H1 (cell line): ENCODE measurements at regions not wholly inside any gene's neighbourhood (a gene's known extent, or its start where the extent isn't known, plus 50 kb on each side); places are given as distances from the start of the nearest gene placed in this dataset.

ENCODE experiments used
- CTCF ChIA-PET: fragments of 300-600 bp; sonication (Branson Sonifier 250); formaldehyde crosslinking; loops from one replicate; lab custom pipeline; 2021; ENCODE audit not compliant: partially characterized antibody; lab: Charles Lee
- POLR2A ChIA-PET: fragments of 300-600 bp; sonication (Branson Sonifier 250); formaldehyde crosslinking; loops from one replicate; lab custom pipeline; 2021; ENCODE audit warnings: inconsistent platforms; ENCODE audit not compliant: partially characterized antibody; lab: Charles Lee
- DNase-seq, 2 experiments: peaks; one replicate each; pipeline versions ENCODE4 v3.0.0 to v3.0.0-alpha.2; 2010 to 2022; ENCODE audit warnings: low spot score in 2 of 2, low read depth in 1 of 2, mixed read lengths in 1 of 2
- FAIRE-seq: peaks from 2 replicates; lab custom pipeline; 2011; peaks lifted over from hg19 to GRCh38; lab: Jason Lieb, UNC
- H2AFZ ChIP-seq: 2 replicates; pipeline ENCODE4 v1.8.1; 2012; ENCODE audit warnings: low read length, inconsistent platforms
- H2AK5ac ChIP-seq: 2 replicates; pipeline ENCODE4 v1.6.1; 2013; ENCODE audit warnings: low read depth, low read length
- H2BK120ac ChIP-seq: replicated peaks from 2 replicates; pipeline ENCODE3; 2013; ENCODE audit warnings: low read depth, low read length, inconsistent platforms
- H2BK12ac ChIP-seq: 2 replicates; pipeline ENCODE4 v1.6.1; 2013; ENCODE audit warnings: low read depth, low read length
- H2BK15ac ChIP-seq: 2 replicates; pipeline ENCODE4 v1.6.1; 2013; ENCODE audit warnings: low read length
- H2BK20ac ChIP-seq: 2 replicates; pipeline ENCODE4 v1.6.1; 2013; ENCODE audit warnings: low read length
- H2BK5ac ChIP-seq: 2 replicates; pipeline ENCODE4 v1.6.1; 2013; ENCODE audit warnings: low read depth, low read length
- H3K14ac ChIP-seq: 2 replicates; pipeline ENCODE4 v1.6.1; 2013; ENCODE audit warnings: inconsistent platforms; ENCODE audit not compliant: insufficient read length
- H3K18ac ChIP-seq: 2 replicates; pipeline ENCODE4 v1.6.1; 2013; ENCODE audit warnings: low read length; ENCODE audit errors: extremely low read depth
- H3K23ac ChIP-seq: 2 replicates; pipeline ENCODE4 v1.6.1; 2013; ENCODE audit warnings: inconsistent platforms; ENCODE audit not compliant: insufficient read length
- H3K23me2 ChIP-seq: 2 replicates; pipeline ENCODE4 v1.6.1; 2013; ENCODE audit warnings: low read depth, low read length
- H3K27ac ChIP-seq: 2 replicates; pipeline ENCODE4 v1.6.1; 2011; ENCODE audit warnings: low read depth, low read length, inconsistent platforms
- H3K27me3 ChIP-seq, 4 experiments: replicated peaks in 1 of 4; 1 replicate in 1 of 4; 2 replicates in 3 of 4; pipeline versions ENCODE4 v1.6.1 to v1.8.1; 2011 to 2013; ENCODE audit warnings: low read length in 3 of 4, mild to moderate bottlenecking in 3 of 4, inconsistent platforms in 2 of 4, mixed read lengths in 2 of 4, moderate library complexity in 1 of 4; ENCODE audit not compliant: control insufficient read depth in 3 of 4, insufficient read depth in 3 of 4; ENCODE audit errors: extremely low read depth in 1 of 4
- H3K36me3 ChIP-seq, 4 experiments: 2 replicates each; pipeline versions ENCODE4 v1.6.1 to v1.8.1; 2011 to 2013; ENCODE audit warnings: mild to moderate bottlenecking in 4 of 4, low read length in 3 of 4, moderate library complexity in 2 of 4, control low read depth in 1 of 4, inconsistent platforms in 1 of 4; ENCODE audit not compliant: insufficient read depth in 4 of 4, control insufficient read depth in 2 of 4
- H3K4ac ChIP-seq: replicated peaks from 2 replicates; pipeline ENCODE3; 2013; ENCODE audit warnings: low read length, low read depth, mixed read lengths, inconsistent platforms; ENCODE audit not compliant: insufficient read length
- H3K4me1 ChIP-seq, 4 experiments: replicated peaks in 1 of 4; 1 replicate in 1 of 4; 2 replicates in 3 of 4; pipeline versions ENCODE4 v1.6.1 to v1.8.1; 2011 to 2013; ENCODE audit warnings: low read length in 3 of 4, inconsistent platforms in 2 of 4, mixed read lengths in 1 of 4; ENCODE audit not compliant: insufficient read depth in 4 of 4, control insufficient read depth in 3 of 4
- H3K4me2 ChIP-seq, 2 experiments: 2 replicates each; pipeline versions ENCODE4 v1.6.1 to v1.8.1; 2011 to 2013; ENCODE audit warnings: low read depth in 2 of 2, low read length in 2 of 2, control low read depth in 1 of 2, inconsistent platforms in 1 of 2, mild to moderate bottlenecking in 1 of 2; ENCODE audit not compliant: insufficient read depth in 1 of 2
- H3K4me3 ChIP-seq, 4 experiments: fragments of 200-600, 300-600 bp in 1 of 4; sonication (generic), shearing (Covaris generic), sonication (Bioruptor Twin) in 1 of 4; 2 replicates each; pipeline versions ENCODE4 v1.5.1 to v1.8.1; 2011 to 2016; ENCODE audit warnings: low read length in 4 of 4, low read depth in 3 of 4, control low read depth in 2 of 4, inconsistent platforms in 2 of 4, mild to moderate bottlenecking in 2 of 4, mixed read lengths in 1 of 4, moderate library complexity in 1 of 4; ENCODE audit not compliant: insufficient read depth in 2 of 4; ENCODE audit errors: extremely low read depth in 1 of 4
- H3K56ac ChIP-seq: replicated peaks from 2 replicates; pipeline ENCODE3; 2013; ENCODE audit warnings: low read depth, mild to moderate bottlenecking, mixed read lengths, low read length, inconsistent platforms; ENCODE audit not compliant: insufficient read length
- H3K79me1 ChIP-seq: 2 replicates; pipeline ENCODE4 v1.6.1; 2013; ENCODE audit warnings: low read depth, low read length, control low read depth
- H3K79me2 ChIP-seq, 2 experiments: 2 replicates each; pipeline versions ENCODE4 v1.6.1 to v1.8.1; 2012 to 2013; ENCODE audit warnings: low read length in 2 of 2, mild to moderate bottlenecking in 2 of 2, inconsistent platforms in 1 of 2; ENCODE audit not compliant: insufficient read depth in 2 of 2, control insufficient read depth in 1 of 2
- H3K9ac ChIP-seq, 4 experiments: replicated peaks in 1 of 4; 1 replicate in 1 of 4; 2 replicates in 3 of 4; pipeline versions ENCODE4 v1.6.1 to v1.8.1; 2011 to 2013; ENCODE audit warnings: low read depth in 3 of 4, low read length in 3 of 4, control low read depth in 2 of 4, mild to moderate bottlenecking in 2 of 4, moderate library complexity in 2 of 4, inconsistent platforms in 1 of 4; ENCODE audit errors: extremely low read depth in 1 of 4
- H3K9me3 ChIP-seq, 2 experiments: 2 replicates each; pipeline versions ENCODE4 v1.6.1 to v1.8.1; 2012 to 2013; ENCODE audit warnings: mild to moderate bottlenecking in 2 of 2, moderate library complexity in 2 of 2, control low read depth in 1 of 2, inconsistent platforms in 1 of 2, low read depth in 1 of 2, low read length in 1 of 2, mixed read lengths in 1 of 2; ENCODE audit not compliant: insufficient read depth in 2 of 2
- H4K20me1 ChIP-seq, 2 experiments: replicated peaks in 1 of 2; 2 replicates each; pipeline versions ENCODE3 to v1.8.1; 2011 to 2013; ENCODE audit warnings: inconsistent platforms in 2 of 2, low read length in 2 of 2, mild to moderate bottlenecking in 1 of 2; ENCODE audit not compliant: insufficient read depth in 2 of 2, control insufficient read depth in 1 of 2
- H4K5ac ChIP-seq: 2 replicates; pipeline ENCODE4 v1.6.1; 2013; ENCODE audit warnings: low read length, low read depth, mixed read lengths, inconsistent platforms; ENCODE audit not compliant: insufficient read length
- H4K8ac ChIP-seq: 2 replicates; pipeline ENCODE4 v1.8.0; 2013; ENCODE audit warnings: mild to moderate bottlenecking, moderate library complexity, low read length, inconsistent platforms; ENCODE audit not compliant: insufficient read depth; ENCODE audit errors: extremely low read depth
- H4K91ac ChIP-seq: replicated peaks from 2 replicates; pipeline ENCODE3; 2013; ENCODE audit warnings: low read length, mixed read lengths, inconsistent platforms; ENCODE audit not compliant: insufficient read length
- CEBPB ChIP-seq: IDR thresholded peaks from 2 replicates; pipeline ENCODE4 v1.6.1; 2012; ENCODE audit warnings: low read depth, low read length
- CHD2 ChIP-seq: IDR thresholded peaks from 2 replicates; pipeline ENCODE4 v1.6.1; 2012; ENCODE audit warnings: low read length, improper control_type of control experiment
- EP300 ChIP-seq, 2 experiments: IDR thresholded peaks; 1 replicate in 1 of 2; 2 replicates in 1 of 2; pipeline ENCODE4 v1.6.1; 2011 to 2012; ENCODE audit warnings: low read depth in 2 of 2, low read length in 2 of 2, mild to moderate bottlenecking in 2 of 2, borderline replicate concordance in 1 of 2, inconsistent platforms in 1 of 2, moderate library complexity in 1 of 2
- GABPA ChIP-seq: IDR thresholded peaks from 2 replicates; pipeline ENCODE4 v1.6.1; 2011; ENCODE audit warnings: mild to moderate bottlenecking, low read length, moderate library complexity, borderline replicate concordance; ENCODE audit not compliant: insufficient read depth
- HDAC2 ChIP-seq, 2 experiments: fragments of 300-600 bp in 1 of 2; sonication (generic) in 1 of 2; IDR thresholded peaks; 2 replicates each; pipeline ENCODE4 v1.6.1; 2011 to 2012; ENCODE audit warnings: low read depth in 2 of 2, low read length in 2 of 2, mild to moderate bottlenecking in 2 of 2, moderate library complexity in 2 of 2, borderline replicate concordance in 1 of 2, inconsistent platforms in 1 of 2
- KDM1A ChIP-seq: fragments of 200-600, 300-600 bp; sonication (generic); IDR thresholded peaks from 2 replicates; pipeline ENCODE4 v1.7.1; 2016; ENCODE audit warnings: mild to moderate bottlenecking, low read length, borderline replicate concordance
- KDM5A ChIP-seq: fragments of 200-600 bp; IDR thresholded peaks from 2 replicates; pipeline ENCODE4 v1.7.1; 2012; ENCODE audit warnings: mild to moderate bottlenecking, low read length, inconsistent platforms, mixed read lengths
- MAFK ChIP-seq: IDR thresholded peaks from 2 replicates; pipeline ENCODE4 v1.6.1; 2012; ENCODE audit warnings: low read depth, mild to moderate bottlenecking, improper control_type of control experiment, low read length
- NRF1 ChIP-seq: IDR thresholded peaks from 2 replicates; pipeline ENCODE4 v1.6.1; 2011; ENCODE audit warnings: mild to moderate bottlenecking, low read depth, low read length, improper control_type of control experiment
- RBBP5 ChIP-seq: IDR thresholded peaks from 2 replicates; pipeline ENCODE4 v1.7.1; 2012; ENCODE audit warnings: low read depth, mild to moderate bottlenecking, inconsistent platforms, low read length, moderate library complexity, borderline replicate concordance
- RXRA ChIP-seq: IDR thresholded peaks from 2 replicates; pipeline ENCODE4 v1.6.1; 2011; ENCODE audit warnings: low read depth, mild to moderate bottlenecking, low read length, moderate library complexity; ENCODE audit not compliant: insufficient read depth
- SAP30 ChIP-seq: fragments of 300-600 bp; sonication (generic); IDR thresholded peaks from 2 replicates; pipeline ENCODE4 v1.7.1; 2012; ENCODE audit warnings: low read length, moderate library complexity, mild to moderate bottlenecking, inconsistent platforms; ENCODE audit not compliant: insufficient read depth, insufficient replicate concordance
- SP1 ChIP-seq: IDR thresholded peaks from 2 replicates; pipeline ENCODE4 v1.6.1; 2011; ENCODE audit warnings: low read depth, low read length
- SUZ12 ChIP-seq: fragments of 200-600 bp; sonication (generic); IDR thresholded peaks from 2 replicates; pipeline ENCODE4 v1.6.1; 2012; ENCODE audit warnings: mild to moderate bottlenecking, inconsistent platforms, low read length, moderate library complexity, mixed read lengths
- WGBS, 2 experiments: shearing (Covaris generic) in 1 of 2; methylation state at CpG; one replicate each; pipeline versions ENCODE4 v1.1.6 to v1.1.7; 2013 to 2015; ENCODE audit warnings: low lambda C conversion rate in 2 of 2, mixed read lengths in 2 of 2, inconsistent platforms in 1 of 2, low coverage in 1 of 2, missing lambda C conversion rate in 1 of 2; ENCODE audit not compliant: insufficient replicate concordance in 2 of 2, insufficient coverage in 1 of 2, insufficient read length in 1 of 2; ENCODE audit errors: extremely low coverage in 1 of 2, missing lambda C conversion rate in 1 of 2; 5-methylcytosine and 5-hydroxymethylcytosine counted together

DNA sequence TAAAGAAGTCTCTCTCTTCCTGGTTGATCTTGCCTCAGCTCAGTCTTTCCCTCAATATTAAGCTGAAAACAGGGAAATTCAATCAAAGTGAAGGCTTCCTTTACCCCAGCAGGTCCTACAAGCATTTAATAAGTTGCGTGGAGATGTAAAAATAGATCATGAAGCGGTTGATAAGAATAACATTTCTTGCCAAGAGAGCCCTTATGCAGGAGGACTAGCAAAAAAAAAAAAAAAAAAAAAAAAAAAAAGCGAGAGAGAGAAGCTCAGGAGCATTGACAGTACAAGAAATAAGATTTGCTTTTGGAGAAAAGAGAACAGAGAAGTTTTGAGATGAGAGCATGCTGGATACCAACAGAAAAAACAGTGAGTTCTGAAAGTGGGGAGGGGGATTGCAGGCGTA, 112.2 kb upstream of the CLMP start:
- H2BK12ac ChIP-seq: no peak overlapping the region
- H3K14ac ChIP-seq: no peak overlapping the region
- no peak overlapping the region for H2BK120ac ChIP-seq
- FAIRE-seq: no peak
- H3K23ac ChIP-seq: no peak overlapping the region
- H4K91ac ChIP-seq: no peak overlapping the region
- no peaks in the 10 kb centered on the region for H4K20me1 ChIP-seq
- H3K79me2 ChIP-seq: no peaks in the 10 kb centered on the region
- H3K4ac ChIP-seq: no peak overlapping the region
- H3K9ac ChIP-seq: no peak overlapping the region
- H2AFZ ChIP-seq: no peak overlapping the region
- H3K4me1 ChIP-seq: peaks cover 0 to 10% (median 3%) of the 10 kb centered on the region in 4 experiments; a peak in 5 of 7 replicates
- H3K4me3 ChIP-seq: no peak overlapping the region
- H2BK5ac ChIP-seq: no peak overlapping the region
- H3K56ac ChIP-seq: no peak overlapping the region
- H4K5ac ChIP-seq: no peak overlapping the region
- H2BK15ac ChIP-seq: no peak overlapping the region
- no peak overlapping the region for H2AK5ac ChIP-seq
- H3K18ac ChIP-seq: no peak overlapping the region
- CTCF ChIA-PET: interaction anchor here (1.2 to 3.2 kb wide), 9 partner anchors 11 to 172 kb away, joined by 3 to 14 read pairs (median 5); no protein-coding TSS in a partner anchor
- no peaks in the 10 kb centered on the region for H3K9me3 ChIP-seq
- H4K8ac ChIP-seq: no peak overlapping the region
- H3K36me3 ChIP-seq: no peaks in the 10 kb centered on the region
- no peak for DNase-seq
- H3K23me2 ChIP-seq: no peaks in the 10 kb centered on the region; the same call in 1 of the 2 replicates
- peaks cover 2 to 17% (median 13%) of the 10 kb centered on the region in 4 experiments for H3K27me3 ChIP-seq
- no peak overlapping the region for H2BK20ac ChIP-seq
- no peak overlapping the region for H3K27ac ChIP-seq
- POLR2A ChIA-PET: interaction anchor here (1.1 to 1.3 kb wide), 2 partner anchors 8 to 10 kb away, joined by 3 to 4 read pairs; no protein-coding TSS in a partner anchor
- WGBS, 2 experiments: 91% methylated on average over 3 of the region's 4 CpGs; no CpG with 5 or more reads in 1 of the 2 experiments
- H3K79me1 ChIP-seq: no peaks in the 10 kb centered on the region
- no peak overlapping the region for H3K4me2 ChIP-seq
- TF ChIP-seq HDAC2 (IDR thresholded peaks at IDR 0.05; ENCODE audit: borderline replicate concordance in 1 of 2, low read depth in 2 of 2, low read length in 2 of 2): no peak
- TF ChIP-seq GABPA: no peak
- no peak for TF ChIP-seq SUZ12
- TF ChIP-seq SP1: no peak
- TF ChIP-seq KDM1A: no peak
- no peak for TF ChIP-seq RXRA
- TF ChIP-seq CEBPB: no peak
- TF ChIP-seq RBBP5: no peak
- TF ChIP-seq MAFK: no peak
- no peak for TF ChIP-seq CHD2
- TF ChIP-seq NRF1: no peak
- no peak for TF ChIP-seq EP300 (IDR thresholded peaks at IDR 0.05; ENCODE audit: borderline replicate concordance in 1 of 2, low read depth in 2 of 2, low read length in 2 of 2)
- no peak for TF ChIP-seq SAP30
- TF ChIP-seq KDM5A: no peak
